H1 (cell line): ENCODE measurements at regions not wholly inside any gene's neighbourhood (a gene's known extent, or its start where the extent isn't known, plus 50 kb on each side); places are given as distances from the start of the nearest gene placed in this dataset.

ENCODE experiments used
- EZH2 ChIP-seq: fragments of 200-600 bp; sonication (generic); IDR thresholded peaks from 2 replicates; pipeline ENCODE4 v1.7.1; 2012; ENCODE audit warnings: low read depth, mild to moderate bottlenecking, moderate library complexity, low read length, inconsistent platforms; ENCODE audit not compliant: severe bottlenecking
- MAFK ChIP-seq: IDR thresholded peaks from 2 replicates; pipeline ENCODE4 v1.6.1; 2012; ENCODE audit warnings: low read depth, mild to moderate bottlenecking, improper control_type of control experiment, low read length
- PHF8 ChIP-seq: fragments of 200-600 bp; sonication (generic); conservative IDR thresholded peaks from 2 replicates; pipeline ENCODE4 v1.7.1; 2012; ENCODE audit warnings: low read depth, mild to moderate bottlenecking, inconsistent platforms, low read length, moderate library complexity
- RNF2 ChIP-seq: fragments of 200-900, 300-1000 bp; sonication (generic); IDR thresholded peaks from 2 replicates; pipeline ENCODE4 v1.7.1; 2016; ENCODE audit warnings: borderline replicate concordance, low read depth, mild to moderate bottlenecking, antibody characterized with exemption, low read length; ENCODE audit not compliant: poor library complexity, severe bottlenecking; ENCODE audit errors: missing control alignments
- TCF12 ChIP-seq: IDR thresholded peaks from 2 replicates; pipeline ENCODE4 v1.6.1; 2011; ENCODE audit warnings: low read depth, mild to moderate bottlenecking, low read length
- YY1 ChIP-seq: IDR thresholded peaks from 2 replicates; pipeline ENCODE4 v1.6.1; 2011; ENCODE audit warnings: low read depth, mild to moderate bottlenecking, low read length

DNA sequence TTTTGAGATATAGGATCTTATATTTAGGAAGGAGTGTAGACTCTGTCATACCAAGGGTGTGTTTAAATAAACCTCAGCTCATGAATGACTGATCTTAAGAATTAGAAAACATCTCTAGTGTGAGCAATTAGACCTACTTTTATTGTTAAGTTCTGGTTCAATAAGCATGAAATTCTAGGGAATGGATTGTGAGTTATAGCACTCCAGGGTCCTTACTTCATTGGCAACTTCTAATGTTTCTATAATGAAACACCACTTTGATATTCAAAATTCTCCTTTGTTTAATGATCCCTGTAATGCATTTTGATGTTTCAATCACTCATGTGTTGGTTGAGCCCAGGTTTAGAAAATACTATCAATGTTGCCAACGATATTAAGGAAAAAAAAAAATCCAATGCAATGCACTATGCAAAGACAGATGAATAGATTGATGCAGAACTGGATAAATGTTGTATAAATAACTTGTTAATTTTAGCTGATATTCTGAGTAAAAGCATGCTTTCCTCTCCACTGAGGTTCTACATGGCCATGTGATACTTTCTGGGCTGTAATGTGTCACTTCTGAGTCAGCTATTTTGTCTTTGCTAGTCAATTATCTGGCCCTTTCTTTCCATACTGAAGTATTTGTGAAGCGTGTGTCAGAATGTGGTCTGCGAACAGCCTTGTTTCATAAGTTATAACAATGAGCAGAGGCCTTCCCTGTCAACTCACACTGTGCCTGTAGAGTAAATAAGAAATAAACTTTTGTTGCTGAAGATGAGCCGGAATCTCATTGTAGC, 1035.9 kb downstream of the PLOD2 start:
- TF ChIP-seq YY1, result no peak
- no peak for TF ChIP-seq EZH2
- TF ChIP-seq RNF2, result no peak
- TF ChIP-seq PHF8, result no peak
- no peak for TF ChIP-seq TCF12
- TF ChIP-seq MAFK, result no peak
